Neutrophil (primary cell): ENCODE measurements at regions not wholly inside any gene's neighbourhood (a gene's known extent, or its start where the extent isn't known, plus 50 kb on each side); places are given as distances from the start of the nearest gene placed in this dataset.

Experiments used
- H3K27ac ChIP-seq: fragments of 200-600 bp; sonication (generic); 2 replicates; pipeline ENCODE4 v1.5.1; 2016; ENCODE audit warnings: mild to moderate bottlenecking, moderate library complexity
- H3K27me3 ChIP-seq: fragments of 200-600 bp; sonication (generic); 2 replicates; pipeline ENCODE4 v1.6.0; 2016; ENCODE audit warnings: mild to moderate bottlenecking
- H3K36me3 ChIP-seq: fragments of 200-600 bp; sonication (generic); 2 replicates; pipeline ENCODE4 v1.5.1; 2017
- H3K4me1 ChIP-seq, 2 experiments: fragments of 200-600 bp in 1 of 2; sonication (generic) in 1 of 2; 1 replicate in 1 of 2; 2 replicates in 1 of 2; pipeline versions ENCODE4 v1.5.1 to v1.6.1; 2013 to 2016; ENCODE audit warnings: low read depth in 1 of 2, low read length in 1 of 2, mild to moderate bottlenecking in 1 of 2, moderate library complexity in 1 of 2; ENCODE audit not compliant: control insufficient read depth in 1 of 2, insufficient read depth in 1 of 2
- H3K4me3 ChIP-seq, 2 experiments: fragments of 200-600 bp in 1 of 2; sonication (generic) in 1 of 2; 1 replicate in 1 of 2; 2 replicates in 1 of 2; pipeline ENCODE4 v1.5.1; 2013 to 2016; ENCODE audit warnings: low read depth in 1 of 2, low read length in 1 of 2, mild to moderate bottlenecking in 1 of 2, moderate library complexity in 1 of 2
- H3K9me3 ChIP-seq: fragments of 200-600 bp; sonication (generic); 2 replicates; pipeline ENCODE4 v1.5.1; 2016
- CTCF ChIP-seq: fragments of 200-600 bp; sonication (generic); IDR thresholded peaks from 2 replicates; pipeline ENCODE4 v1.5.1; 2016; ENCODE audit warnings: antibody characterized with exemption

- Histone ChIP-seq H3K27me3 (no peaks in the 10 kb centered on the region), H3K27ac (no peak overlapping the region), H3K36me3 (no peaks in the 10 kb centered on the region), H3K4me3 (no peak overlapping the region), H3K9me3 (no peaks in the 10 kb centered on the region), H3K4me1 (no peaks in the 10 kb centered on the region)
- no peak for TF ChIP-seq CTCF
Measured at GRCh38 chr5:125348221-125348692, 601.8 kb upstream of the ZNF608 start.

- no peaks in the 10 kb centered on the region for H3K27me3 ChIP-seq
- H3K27ac ChIP-seq: no peak overlapping the region
- no peaks in the 10 kb centered on the region for H3K9me3 ChIP-seq
- H3K36me3 ChIP-seq: no peaks in the 10 kb centered on the region
- no peak for TF ChIP-seq CTCF
- no peak overlapping the region for H3K4me3 ChIP-seq
- H3K4me1 ChIP-seq: no peaks in the 10 kb centered on the region
Measured at GRCh38 chr5:125348936-125349831, 602.7 kb upstream of the ZNF608 start.

- no peak overlapping the region for H3K4me3 ChIP-seq
- no peak overlapping the region for H3K27ac ChIP-seq
- no peaks in the 10 kb centered on the region for H3K9me3 ChIP-seq
- TF ChIP-seq CTCF: no peak
- no peaks in the 10 kb centered on the region for H3K36me3 ChIP-seq
- H3K27me3 ChIP-seq: no peaks in the 10 kb centered on the region
- H3K4me1 ChIP-seq: no peaks in the 10 kb centered on the region
Measured at GRCh38 chr5:125357660-125358059, 611.2 kb upstream of the ZNF608 start.

- Histone ChIP-seq H3K9me3 (no peaks in the 10 kb centered on the region), H3K4me3 (no peak overlapping the region), H3K27ac (no peak overlapping the region), H3K27me3 (no peaks in the 10 kb centered on the region), H3K36me3 (no peaks in the 10 kb centered on the region), H3K4me1 (no peaks in the 10 kb centered on the region)
- TF ChIP-seq CTCF: no peak
Measured at GRCh38 chr5:125365747-125366146, 619.3 kb upstream of the ZNF608 start.

GRCh38 chr5:125367702-125368101 lies 621.3 kb upstream of the ZNF608 start:
- no peaks in the 10 kb centered on the region for H3K4me1 ChIP-seq
- TF ChIP-seq CTCF: no peak
- no peak overlapping the region for H3K27ac ChIP-seq
- H3K36me3 ChIP-seq: no peaks in the 10 kb centered on the region
- H3K4me3 ChIP-seq: no peak overlapping the region
- H3K27me3 ChIP-seq: no peaks in the 10 kb centered on the region
- no peaks in the 10 kb centered on the region for H3K9me3 ChIP-seq
